GM21786 (cell line): ENCODE measurements at regions not wholly inside any gene's neighbourhood (a gene's known extent, or its start where the extent isn't known, plus 50 kb on each side); places are given as distances from the start of the nearest gene placed in this dataset.
"Not testable (repeated sequence)": the region's sequence is repeated elsewhere in the genome, so short reads cannot be mapped to it uniquely, and the experiment has no call there.

Source experiments
- ATAC-seq: cut with Tn5 transposase; IDR thresholded peaks from one replicate; pipeline ENCODE4 v1.9.1; 2021; ENCODE audit not compliant: unreplicated experiment

DNA sequence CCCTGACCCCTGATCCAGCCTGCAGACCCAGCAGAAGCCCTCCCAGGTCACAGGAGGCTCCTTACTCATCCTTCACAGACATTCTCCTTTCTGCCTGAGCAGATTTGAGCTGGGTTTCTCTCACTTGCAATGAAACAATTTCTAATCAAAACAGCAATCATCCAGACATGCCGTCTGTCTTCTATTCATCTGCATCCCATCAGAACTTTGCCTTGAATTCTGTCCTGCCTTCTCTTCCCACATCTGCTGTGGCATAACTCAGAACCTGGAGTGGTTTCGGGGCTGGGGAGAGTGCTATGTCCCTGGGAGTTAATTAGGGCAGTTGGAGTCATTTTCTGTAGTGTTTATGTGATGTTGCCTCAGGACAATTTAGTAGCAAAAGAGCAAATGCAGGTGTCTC lies 278.6 kb downstream of the CBLN1 start:
- ATAC-seq, result no peak

DNA sequence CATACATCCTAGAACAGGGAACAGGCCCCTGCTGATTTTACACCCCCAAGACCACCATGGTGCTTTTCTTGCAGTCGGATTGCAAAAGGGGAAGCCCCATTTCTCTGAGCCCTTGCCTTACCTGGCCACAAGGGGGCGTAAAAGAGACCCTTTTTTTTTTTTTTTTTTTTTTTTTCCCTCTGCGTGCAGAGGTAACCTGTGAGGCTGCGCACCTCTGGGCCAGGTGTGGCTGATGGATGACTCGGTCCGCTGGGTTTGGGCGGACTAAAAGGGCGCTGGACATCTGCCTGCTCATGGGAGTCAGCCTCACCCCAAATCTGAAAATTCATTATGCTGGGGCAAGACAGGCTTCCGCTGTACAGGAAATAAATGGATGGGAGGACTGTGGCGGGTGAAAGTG lies 281.0 kb downstream of the CBLN1 start:
- no peak for ATAC-seq

DNA sequence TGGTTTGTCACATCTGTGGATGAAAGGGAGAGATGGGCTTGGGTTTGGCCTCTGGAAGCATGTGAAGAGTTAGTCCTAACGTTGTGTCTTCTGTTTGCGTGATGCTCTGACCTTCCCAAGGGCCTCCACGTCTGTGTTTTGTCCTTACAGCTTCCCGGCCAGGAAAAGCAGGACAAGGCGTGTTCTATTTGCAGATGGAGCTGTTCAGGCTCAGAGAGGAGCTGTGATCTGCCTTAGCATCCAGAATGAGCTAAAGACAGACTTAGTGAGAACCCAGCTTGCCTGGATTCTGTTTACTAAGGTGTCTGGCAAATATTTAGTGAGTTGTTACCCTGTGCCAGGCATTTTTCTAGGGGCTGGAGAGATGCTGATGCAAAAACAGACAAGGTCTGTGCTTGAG lies 282.1 kb downstream of the CBLN1 start:
- no peak for ATAC-seq

DNA sequence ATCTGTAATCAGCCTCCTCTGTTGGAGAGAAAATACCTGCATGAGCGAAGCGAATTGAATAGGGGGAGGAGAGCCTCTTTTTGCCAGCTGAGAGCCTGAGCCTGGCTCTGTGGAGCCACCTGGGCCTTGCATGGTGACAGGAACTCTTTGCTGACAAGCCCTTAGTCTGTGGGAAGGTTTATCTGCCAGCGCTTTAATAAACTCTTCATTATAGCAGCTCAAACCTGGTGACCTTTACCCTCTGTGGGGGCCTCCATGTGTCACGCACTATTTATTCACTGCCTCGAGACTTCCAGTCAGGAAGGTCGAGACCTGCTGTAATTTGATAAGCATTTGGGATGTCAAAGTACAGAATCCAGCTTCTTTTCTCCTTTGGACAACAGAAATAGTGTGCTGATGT lies 282.6 kb downstream of the CBLN1 start:
- no peak for ATAC-seq

DNA sequence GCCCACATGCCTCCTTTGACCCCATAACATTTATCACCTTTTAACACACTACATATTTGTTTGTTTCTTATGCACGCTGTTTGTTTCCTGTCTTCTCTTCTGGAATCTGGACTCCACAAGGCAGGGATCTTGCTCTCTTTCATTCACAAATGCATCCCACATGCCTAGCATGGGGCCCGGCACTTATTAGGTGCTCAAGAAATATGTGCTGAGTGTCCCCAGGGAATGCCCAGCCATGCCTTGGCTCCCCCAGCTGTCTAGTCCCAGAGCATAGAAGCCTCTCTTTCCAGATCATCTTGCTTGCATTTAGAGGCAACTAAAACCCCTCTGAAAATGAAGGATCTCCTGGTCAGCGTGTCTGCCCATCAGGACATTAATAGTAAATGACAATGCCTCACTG lies 283.7 kb downstream of the CBLN1 start:
- ATAC-seq, result no peak

DNA sequence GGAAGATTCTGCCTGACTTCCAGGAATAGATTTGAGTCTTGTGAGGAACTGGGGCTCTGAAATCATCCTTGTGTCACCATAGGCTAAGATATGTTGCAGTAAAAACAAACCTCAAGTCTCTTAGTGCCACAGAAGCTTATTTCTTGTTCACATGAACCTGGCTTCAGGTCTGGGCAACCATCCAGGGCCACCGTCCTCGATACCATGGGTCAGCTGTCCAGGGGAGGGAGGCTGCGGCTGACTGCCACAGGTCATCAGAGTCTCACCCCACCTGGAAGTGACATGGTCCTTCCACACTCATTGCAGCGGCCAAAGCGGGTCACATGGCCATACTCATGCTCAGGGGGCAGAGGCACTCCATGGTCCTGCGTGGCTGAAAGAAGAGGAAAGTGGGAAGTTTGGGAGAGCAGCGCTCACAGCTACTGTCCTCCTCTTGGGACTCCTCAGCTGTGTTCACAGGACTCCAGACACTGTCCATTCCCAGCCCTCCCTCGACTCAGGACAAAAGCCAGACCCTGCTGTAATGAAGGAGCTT lies 284.5 kb downstream of the CBLN1 start:
- ATAC-seq, result no peak

DNA sequence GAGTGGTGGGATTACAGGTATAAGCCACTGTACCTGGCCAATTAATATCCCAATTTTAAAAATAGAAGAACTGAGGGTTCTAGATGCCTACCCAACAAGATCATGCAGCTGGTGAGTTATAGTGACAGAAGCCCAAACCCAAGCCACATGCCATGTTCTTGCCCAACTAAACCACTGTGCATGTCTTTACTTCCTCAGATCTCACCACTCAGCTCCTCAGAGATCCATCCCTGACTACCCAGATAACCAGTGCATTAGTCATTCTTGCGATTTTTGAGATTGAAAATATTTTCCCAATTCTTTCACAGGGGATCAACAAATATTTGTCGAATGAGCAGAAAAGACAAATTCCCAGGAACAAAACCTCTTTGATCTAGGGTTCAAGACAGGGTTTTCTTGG lies 303.1 kb downstream of the CBLN1 start:
- no peak for ATAC-seq

DNA sequence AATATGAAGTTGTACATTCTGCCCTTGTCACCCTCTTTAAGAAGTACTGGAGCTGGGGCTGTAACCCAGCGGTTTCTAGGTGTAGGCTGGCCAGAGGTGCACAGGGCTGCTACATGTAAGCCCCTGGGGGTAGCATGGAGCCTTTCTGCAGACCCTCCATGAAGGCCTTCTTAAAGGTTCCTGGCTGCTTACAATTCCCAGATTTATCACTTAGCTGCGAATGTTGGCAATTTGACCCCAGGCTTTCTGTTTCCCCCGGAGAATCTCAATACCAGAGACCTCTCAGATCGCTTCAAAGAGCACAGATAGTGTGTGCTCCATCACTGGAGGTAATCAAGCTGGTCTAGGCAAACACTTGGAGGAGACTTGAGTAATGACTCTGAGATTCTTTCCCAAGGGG lies 309.4 kb downstream of the CBLN1 start:
- no peak for ATAC-seq

DNA sequence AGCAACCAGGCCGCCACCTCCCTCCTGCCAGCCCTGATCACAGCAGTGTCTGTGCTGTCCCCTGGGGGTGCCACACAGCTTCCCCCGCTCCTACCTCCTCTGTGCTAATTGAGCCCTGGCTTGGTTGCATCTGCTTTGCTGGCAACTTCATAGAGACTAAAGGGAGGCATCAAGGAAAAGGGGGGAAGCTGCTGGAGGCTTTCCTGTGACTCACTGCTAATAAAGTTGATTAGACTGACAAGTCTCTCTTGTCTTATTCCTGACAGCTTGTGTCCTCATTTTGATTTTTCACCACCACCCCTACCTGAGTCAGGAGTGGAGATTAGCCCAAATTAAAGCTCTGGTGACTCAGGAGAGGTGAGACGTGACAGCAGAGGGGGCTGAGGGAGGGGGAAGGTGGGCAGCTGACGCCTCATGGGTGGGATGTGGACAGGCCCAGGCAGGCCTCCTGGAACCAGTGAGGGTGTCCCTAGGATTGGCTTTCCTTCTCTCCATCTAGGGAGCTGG lies 310.0 kb downstream of the CBLN1 start:
- ATAC-seq, result no peak

DNA sequence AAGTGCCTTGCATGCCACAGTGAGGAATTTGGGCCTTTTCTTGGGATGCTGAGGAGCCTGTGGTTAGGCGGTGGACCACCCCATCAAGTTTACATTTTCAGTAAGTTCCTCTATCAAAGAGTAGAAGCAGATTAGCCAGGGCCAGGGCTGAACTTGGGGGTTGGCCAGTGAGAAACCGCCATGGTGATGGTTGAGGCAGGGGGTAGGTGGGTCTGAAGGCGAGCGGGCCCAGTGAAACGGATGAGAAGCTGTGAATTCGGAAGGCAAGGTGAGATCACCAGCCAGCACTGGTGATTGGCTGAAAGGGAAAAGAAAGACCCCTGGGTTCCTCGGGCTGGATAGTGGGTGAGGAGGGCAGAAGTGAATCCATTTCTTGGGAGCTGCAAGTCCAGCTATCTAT lies 311.4 kb downstream of the CBLN1 start:
- ATAC-seq, result no peak

DNA sequence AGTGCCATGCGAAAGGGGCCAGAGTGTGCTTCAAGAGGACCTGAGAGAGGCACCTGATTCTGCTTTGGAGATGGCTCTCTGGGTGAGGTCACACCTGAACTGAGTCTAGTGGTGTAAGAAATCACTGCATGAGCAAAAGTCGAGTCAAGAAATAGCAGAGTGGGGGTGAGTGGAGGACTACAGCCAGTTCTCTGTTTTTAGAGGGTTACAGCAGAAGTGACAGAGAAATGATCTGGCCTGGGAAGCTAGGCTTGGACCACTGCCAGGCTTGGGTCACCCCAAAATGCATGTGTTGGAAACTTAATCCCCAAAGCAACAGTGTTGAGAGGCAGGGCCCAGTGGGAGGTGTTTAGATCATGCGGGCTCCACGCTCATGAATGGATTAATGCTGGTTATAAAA lies 312.0 kb downstream of the CBLN1 start:
- no peak for ATAC-seq

DNA sequence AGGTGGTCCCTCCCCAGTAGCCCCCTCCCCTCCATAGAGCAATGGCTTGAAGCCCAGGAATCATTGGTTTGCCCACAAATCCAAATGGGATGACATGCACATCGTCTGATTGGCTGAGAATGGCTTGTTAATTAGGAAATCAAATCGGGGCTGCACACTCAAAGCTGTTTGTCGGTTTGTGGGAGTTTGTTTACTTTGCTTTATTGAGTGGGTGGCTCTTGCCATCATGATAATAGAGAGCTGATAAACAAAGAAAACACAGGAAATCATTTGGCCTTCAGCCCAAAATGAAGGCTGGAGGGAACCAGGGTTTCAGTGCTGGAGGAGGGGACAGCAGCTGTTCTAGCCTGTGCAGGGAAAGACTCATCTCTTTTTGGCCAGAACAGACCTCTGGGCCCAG lies 316.3 kb downstream of the CBLN1 start:
- no peak for ATAC-seq

DNA sequence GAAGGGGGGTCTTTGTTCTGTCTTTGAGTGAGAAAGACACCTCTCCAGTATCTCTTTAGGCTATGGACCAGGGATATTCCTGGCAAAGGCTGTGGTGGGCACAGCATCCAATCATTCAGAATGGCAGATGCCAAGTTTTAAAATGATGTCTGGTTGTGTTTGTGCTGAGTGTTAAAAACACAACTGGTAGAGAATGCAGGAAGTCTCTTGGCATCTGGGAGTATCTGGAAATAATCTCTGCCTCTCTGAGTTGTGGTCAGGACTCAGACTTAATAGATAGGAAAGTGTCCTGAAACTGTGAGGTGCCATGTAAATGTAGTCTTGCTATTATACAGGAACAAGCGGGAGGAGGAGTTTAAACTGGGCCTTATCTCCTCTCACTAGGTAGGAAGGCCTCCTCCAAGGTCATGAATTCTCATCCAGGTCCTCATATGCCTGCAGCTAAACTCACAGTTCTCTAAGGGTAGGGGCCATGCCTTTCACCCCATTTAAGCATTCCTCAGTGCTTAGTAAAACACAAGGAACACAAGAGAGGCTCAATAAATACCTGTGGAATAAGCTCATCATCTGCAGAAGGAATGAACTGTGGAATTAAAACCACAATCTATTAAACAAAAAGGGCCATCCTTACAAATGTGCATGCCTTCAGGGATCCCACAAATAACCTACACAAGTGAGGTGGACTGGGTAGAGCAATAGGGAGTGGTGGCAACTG lies 317.6 kb downstream of the CBLN1 start:
- no peak for ATAC-seq

DNA sequence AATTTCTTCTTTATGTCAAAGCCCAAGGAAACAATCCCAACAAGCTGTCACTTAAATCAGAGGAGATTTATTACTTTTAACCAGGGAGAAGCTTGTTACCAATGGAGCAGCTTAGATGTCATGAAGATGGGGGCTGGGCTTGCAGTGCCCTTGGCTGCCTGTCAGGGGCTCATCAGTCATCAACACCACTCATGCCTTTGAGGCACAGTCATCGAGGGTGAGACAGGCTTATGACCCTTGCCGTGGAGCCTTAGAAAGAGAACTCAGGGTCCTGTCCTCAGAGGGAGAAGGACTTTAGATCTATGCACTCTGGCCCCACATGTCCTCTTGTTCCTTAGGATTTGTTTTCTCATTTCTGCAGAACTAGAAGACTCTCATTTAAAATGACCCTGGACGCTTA lies 318.3 kb downstream of the CBLN1 start:
- no peak for ATAC-seq

DNA sequence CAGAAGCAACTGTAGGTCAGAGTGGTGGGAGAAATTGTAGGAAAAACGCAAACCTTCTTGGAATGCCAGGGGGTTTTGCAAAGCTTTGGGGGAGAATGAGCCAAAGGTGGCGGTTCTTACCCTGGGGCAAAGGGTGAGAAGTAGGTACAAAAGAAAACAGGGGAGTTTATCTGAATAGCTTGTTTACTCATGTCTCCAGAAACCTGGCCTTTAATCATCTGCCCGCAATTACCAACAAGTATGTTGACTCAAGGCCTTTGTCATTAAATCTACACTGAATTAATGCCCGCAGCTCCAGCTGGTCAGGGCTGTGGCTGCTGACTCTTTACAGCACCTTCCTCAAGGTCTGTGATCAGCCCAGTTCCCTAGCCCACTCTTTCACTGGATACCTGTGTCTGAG lies 320.1 kb downstream of the CBLN1 start:
- no peak for ATAC-seq

DNA sequence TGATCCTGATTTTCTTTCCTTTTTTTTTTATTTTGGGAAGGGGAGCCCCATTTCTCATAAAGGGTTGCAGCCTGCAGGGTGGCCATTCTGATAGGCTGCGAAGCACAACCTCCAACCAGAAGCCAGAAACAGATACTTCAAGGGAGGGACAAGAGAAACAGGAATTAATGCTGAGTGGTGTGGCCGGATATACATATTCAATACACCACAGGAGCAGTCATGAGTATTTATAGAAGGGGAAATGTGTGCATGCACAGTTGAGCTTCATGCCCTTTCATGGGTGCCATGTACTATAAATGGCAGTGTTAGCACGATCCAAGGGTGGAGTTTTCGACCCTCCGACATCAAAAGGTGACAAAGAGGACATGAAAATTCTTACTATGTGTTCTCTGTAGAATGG lies 320.8 kb downstream of the CBLN1 start:
- no peak for ATAC-seq

DNA sequence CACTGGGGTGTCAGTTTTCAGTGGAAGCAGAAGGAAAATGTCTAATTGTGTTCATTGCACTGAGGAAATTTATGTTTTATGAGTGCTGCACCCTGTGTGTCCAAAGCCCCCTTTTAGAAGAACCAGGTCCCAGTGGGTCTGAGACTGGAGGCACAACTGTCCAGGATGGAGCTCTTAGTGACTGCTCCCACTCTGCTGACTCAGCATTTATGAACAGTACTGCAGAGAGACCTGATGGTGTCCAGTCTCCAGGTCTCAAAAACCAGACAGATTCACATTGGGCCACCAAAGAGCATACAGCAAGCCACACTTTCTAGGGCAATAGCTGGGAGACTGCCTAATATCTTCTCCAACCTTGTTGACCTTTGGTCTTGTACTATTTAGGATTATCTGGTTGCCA lies 321.9 kb downstream of the CBLN1 start:
- ATAC-seq, result no peak

DNA sequence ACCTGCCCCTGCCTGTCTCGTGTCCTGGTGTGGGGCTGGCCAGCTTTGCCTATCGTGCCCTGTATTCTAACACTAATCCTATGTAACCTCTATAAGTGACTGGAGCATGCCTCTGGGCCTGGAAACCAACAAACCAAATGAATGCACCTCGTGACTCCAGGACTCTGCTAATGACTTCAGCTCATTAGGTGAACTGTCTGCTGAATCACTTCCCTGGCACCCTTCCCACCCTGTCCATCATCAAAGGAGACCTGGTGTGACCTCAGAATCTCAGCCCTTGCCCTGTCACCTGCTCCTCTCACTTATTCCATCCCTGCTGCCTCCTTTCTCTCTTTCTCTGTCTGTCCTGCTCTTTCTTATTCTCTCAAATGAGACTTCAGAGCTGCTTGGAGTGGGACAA lies 322.4 kb downstream of the CBLN1 start:
- ATAC-seq, result no peak

DNA sequence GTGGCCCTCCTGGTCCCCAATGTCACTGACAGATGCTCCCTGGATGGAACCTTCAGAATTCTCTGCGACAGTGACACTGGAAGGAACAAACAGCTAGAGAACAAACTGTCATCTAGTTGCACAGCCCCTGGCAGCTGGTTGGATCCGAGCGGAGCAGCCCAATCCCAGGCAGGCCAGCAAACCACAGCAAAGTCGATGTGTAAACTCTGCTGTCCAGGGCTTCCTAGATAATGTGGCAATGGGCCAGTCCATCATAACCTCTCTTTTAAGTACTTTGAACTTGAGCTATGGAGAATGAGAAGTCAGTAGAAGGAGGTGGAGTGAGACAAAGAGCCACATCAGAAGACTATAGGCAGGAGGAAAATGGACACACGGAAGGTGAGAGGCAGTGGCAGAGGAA lies 323.0 kb downstream of the CBLN1 start:
- no peak for ATAC-seq

DNA sequence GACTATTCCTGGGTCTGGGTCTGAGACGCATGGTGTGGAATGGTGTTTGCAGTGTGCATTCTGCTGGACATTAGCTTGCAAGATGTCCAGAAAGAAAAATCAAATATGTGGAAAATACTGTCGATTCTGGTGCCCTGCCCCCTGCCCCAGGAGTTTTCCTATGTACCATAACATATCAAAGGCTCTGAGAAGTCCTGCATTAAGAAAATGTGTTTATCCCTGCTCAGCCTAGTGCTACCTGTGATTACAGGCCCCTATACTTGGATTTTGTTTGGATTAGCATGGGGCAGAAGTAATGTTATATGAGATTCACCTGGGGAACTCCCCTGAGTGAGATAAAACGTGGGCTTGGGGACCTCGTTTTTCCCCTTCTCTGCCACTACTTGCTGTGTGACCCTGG lies 325.0 kb downstream of the CBLN1 start:
- no peak for ATAC-seq

DNA sequence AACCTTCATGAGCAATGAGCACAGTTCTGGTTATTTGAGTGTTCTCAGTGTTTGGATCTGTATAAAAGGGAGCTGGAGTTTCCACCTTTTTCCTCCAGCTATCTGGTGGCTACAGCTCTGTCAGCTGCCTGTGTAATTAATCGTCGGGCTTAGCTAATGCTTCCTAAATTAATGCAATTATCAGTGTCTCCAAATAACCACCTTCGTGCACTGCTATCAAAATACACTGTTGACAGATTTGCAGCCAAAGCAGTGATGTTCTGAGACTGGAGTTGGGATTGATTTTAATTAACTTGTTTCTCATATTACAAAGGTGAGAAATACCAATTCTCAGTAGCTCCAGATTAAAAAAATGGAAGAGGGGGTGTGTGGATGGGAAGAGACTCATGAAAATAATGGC lies 325.8 kb downstream of the CBLN1 start:
- ATAC-seq, result no peak

DNA sequence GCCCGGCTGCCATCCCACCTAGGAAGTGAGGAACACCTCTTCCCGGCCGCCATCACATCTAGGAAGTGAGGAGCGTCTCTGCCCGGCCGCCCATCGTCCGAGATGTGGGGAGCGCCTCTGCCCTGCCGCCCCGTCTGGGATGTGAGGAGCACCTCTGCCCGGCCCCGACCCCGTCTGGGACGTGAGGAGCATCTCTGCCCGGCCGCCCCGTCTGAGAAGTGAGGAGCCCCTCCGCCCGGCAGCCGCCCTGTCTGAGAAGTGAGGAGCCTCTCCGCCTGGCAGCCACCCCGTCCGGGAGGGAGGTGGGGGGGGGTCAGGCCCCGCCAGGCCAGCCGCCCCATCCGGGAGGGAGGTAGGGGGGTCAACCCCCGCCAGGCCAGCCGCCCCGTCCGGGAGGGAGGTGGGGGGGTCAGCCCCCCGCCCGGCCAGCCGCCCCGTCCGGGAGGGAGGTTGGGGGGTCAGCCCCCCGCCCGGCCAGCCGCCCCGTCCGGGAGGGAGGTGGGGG lies 330.0 kb downstream of the CBLN1 start:
- ATAC-seq, result not testable (repeated sequence)

DNA sequence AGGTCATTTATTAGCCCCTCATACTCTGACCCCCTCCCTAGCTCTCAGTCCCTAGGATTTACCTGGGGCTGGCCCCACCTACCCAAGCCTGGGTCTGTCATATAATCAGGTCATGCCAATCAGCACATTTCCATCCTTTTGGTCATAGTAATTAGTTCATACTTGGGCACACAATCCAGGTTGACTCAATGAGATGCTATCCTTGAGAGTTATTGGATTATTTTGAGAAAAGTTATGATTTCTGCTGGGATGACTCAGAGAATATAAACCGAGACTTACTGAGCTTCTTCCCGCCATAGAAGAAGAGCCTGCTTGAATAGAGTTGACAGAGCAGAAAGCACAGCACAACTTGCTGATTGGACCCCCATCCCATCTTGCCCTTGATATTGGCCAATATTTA lies 331.5 kb downstream of the CBLN1 start:
- no peak for ATAC-seq
